ENCODE measurements at regions not wholly inside any gene's neighbourhood (a gene's known extent, or its start where the extent isn't known, plus 50 kb on each side); places are given as distances from the start of the nearest gene placed in this dataset.

DNA sequence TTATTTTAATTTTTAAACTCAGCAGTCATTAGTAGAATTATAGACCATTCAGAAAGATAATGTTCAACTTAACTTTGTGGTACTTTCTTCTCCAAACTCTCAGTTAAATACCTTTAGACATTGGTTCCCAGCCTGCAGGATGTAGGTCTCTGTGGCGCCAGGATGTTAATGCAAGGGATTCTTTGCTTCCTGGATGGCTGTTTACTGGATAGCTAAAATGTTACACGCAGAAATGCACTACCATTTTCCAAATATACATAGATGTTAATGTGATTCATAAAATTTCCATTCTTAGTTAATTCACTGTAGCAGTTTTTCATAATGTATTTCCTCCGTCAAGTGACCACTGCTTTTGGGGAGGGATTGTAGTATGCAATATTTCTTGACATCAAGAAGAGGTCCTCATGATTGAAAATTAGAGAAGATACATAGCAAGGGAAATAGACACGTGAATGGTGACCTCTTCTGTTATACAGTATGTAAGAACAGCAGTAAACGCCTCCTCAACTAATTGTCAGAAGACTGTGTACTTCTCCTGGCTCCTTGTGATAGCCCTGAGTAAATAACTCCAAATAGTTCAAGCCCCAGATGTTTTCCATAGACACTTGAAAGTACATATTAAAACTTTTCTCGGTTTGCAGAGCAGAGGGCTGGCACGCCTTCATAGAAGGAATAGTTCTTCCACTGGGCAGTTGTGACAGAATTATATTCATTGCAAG lies 128.8 kb downstream of the LCA5 start:
- TF ChIP-seq GLIS3 (CRISPR knock-in tag; IDR thresholded peaks at IDR 0.05) (no peak), ZNF565 (CRISPR knock-in tag; conservative IDR thresholded peaks at IDR 0.05; ENCODE audit: low read depth) (no peak), CSDC2 (CRISPR knock-in tag; IDR thresholded peaks at IDR 0.05) (no peak), OSR1 (CRISPR knock-in tag; IDR thresholded peaks at IDR 0.05) (no peak)
